Liver (tissue), 3 donors: ENCODE measurements at regions not wholly inside any gene's neighbourhood (a gene's known extent, or its start where the extent isn't known, plus 50 kb on each side); places are given as distances from the start of the nearest gene placed in this dataset.

ENCODE experiments used
- FOXA1 ChIP-seq: IDR thresholded peaks from 2 replicates; pipeline ENCODE4 v1.6.1; 2016; ENCODE audit warnings: antibody characterized with exemption
- JUND ChIP-seq, 2 donors: IDR thresholded peaks; 2 replicates each; pipeline ENCODE4 v1.6.1; 2016; ENCODE audit warnings: antibody characterized with exemption in 2 of 2
- RAD21 ChIP-seq, 2 donors: IDR thresholded peaks; 2 replicates each; pipeline ENCODE4 v1.6.1; 2016; ENCODE audit warnings: antibody characterized with exemption in 2 of 2, mild to moderate bottlenecking in 2 of 2
- RXRA ChIP-seq, 2 donors: IDR thresholded peaks; 2 replicates each; pipeline ENCODE4 v1.6.1; 2017 to 2018; ENCODE audit warnings: antibody characterized with exemption in 2 of 2, mild to moderate bottlenecking in 1 of 2
- TAF1 ChIP-seq: conservative IDR thresholded peaks from 2 replicates; pipeline ENCODE4 v1.6.1; 2016; ENCODE audit warnings: antibody characterized with exemption, mild to moderate bottlenecking
- TF ChIP-seq, protein P1 (sequence below): fragments of 150-350 bp; IDR thresholded peaks from 2 replicates; pipeline ENCODE4 v1.5.1; 2017; ENCODE audit warnings: improper control_type of control experiment, low read depth, low read length; ENCODE audit not compliant: missing input control
- TF ChIP-seq, protein P2 (sequence below): IDR thresholded peaks from 2 replicates; pipeline ENCODE4 v1.6.1; 2016; ENCODE audit warnings: antibody characterized with exemption
- TF ChIP-seq, protein P3 (sequence below): IDR thresholded peaks from 2 replicates; pipeline ENCODE4 v1.6.1; 2016; ENCODE audit warnings: antibody characterized with exemption, mild to moderate bottlenecking
- donor health status: healthy.
- donor health status: healthy.

DNA sequence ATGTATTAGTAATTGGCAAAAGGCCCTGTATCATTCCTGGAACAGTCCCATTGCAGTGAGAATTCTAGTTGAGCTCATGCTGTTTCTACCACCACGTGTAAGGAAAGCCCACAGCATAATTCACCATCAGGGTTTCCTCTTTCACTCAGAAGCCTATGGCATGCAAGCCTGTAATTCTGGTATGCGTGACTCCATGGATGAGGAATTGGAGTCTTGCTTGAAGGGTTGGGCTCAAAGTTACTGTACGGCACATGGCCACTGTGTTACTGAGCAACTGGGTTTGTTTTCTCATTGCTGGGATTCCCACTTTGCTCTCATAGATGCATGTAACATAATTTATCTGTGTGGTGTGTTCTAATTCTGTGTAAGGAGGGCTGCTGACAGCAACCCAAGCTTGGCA lies 132.3 kb upstream of the NR3C2 start:
- TF ChIP-seq, protein P1, sequence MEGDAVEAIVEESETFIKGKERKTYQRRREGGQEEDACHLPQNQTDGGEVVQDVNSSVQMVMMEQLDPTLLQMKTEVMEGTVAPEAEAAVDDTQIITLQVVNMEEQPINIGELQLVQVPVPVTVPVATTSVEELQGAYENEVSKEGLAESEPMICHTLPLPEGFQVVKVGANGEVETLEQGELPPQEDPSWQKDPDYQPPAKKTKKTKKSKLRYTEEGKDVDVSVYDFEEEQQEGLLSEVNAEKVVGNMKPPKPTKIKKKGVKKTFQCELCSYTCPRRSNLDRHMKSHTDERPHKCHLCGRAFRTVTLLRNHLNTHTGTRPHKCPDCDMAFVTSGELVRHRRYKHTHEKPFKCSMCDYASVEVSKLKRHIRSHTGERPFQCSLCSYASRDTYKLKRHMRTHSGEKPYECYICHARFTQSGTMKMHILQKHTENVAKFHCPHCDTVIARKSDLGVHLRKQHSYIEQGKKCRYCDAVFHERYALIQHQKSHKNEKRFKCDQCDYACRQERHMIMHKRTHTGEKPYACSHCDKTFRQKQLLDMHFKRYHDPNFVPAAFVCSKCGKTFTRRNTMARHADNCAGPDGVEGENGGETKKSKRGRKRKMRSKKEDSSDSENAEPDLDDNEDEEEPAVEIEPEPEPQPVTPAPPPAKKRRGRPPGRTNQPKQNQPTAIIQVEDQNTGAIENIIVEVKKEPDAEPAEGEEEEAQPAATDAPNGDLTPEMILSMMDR = no peak
- no peak for TF ChIP-seq RXRA (IDR thresholded peaks at IDR 0.05)
- TF ChIP-seq, protein P2, sequence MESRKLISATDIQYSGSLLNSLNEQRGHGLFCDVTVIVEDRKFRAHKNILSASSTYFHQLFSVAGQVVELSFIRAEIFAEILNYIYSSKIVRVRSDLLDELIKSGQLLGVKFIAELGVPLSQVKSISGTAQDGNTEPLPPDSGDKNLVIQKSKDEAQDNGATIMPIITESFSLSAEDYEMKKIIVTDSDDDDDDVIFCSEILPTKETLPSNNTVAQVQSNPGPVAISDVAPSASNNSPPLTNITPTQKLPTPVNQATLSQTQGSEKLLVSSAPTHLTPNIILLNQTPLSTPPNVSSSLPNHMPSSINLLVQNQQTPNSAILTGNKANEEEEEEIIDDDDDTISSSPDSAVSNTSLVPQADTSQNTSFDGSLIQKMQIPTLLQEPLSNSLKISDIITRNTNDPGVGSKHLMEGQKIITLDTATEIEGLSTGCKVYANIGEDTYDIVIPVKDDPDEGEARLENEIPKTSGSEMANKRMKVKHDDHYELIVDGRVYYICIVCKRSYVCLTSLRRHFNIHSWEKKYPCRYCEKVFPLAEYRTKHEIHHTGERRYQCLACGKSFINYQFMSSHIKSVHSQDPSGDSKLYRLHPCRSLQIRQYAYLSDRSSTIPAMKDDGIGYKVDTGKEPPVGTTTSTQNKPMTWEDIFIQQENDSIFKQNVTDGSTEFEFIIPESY = no peak
- TF ChIP-seq, protein P3, sequence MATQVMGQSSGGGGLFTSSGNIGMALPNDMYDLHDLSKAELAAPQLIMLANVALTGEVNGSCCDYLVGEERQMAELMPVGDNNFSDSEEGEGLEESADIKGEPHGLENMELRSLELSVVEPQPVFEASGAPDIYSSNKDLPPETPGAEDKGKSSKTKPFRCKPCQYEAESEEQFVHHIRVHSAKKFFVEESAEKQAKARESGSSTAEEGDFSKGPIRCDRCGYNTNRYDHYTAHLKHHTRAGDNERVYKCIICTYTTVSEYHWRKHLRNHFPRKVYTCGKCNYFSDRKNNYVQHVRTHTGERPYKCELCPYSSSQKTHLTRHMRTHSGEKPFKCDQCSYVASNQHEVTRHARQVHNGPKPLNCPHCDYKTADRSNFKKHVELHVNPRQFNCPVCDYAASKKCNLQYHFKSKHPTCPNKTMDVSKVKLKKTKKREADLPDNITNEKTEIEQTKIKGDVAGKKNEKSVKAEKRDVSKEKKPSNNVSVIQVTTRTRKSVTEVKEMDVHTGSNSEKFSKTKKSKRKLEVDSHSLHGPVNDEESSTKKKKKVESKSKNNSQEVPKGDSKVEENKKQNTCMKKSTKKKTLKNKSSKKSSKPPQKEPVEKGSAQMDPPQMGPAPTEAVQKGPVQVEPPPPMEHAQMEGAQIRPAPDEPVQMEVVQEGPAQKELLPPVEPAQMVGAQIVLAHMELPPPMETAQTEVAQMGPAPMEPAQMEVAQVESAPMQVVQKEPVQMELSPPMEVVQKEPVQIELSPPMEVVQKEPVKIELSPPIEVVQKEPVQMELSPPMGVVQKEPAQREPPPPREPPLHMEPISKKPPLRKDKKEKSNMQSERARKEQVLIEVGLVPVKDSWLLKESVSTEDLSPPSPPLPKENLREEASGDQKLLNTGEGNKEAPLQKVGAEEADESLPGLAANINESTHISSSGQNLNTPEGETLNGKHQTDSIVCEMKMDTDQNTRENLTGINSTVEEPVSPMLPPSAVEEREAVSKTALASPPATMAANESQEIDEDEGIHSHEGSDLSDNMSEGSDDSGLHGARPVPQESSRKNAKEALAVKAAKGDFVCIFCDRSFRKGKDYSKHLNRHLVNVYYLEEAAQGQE = no peak
- no peak for TF ChIP-seq TAF1
- no peak for TF ChIP-seq RAD21 (IDR thresholded peaks at IDR 0.05)
- TF ChIP-seq FOXA1 = no peak
- no peak for TF ChIP-seq JUND (IDR thresholded peaks at IDR 0.05)
